GM18517 (cell line): ENCODE measurements at regions not wholly inside any gene's neighbourhood (a gene's known extent, or its start where the extent isn't known, plus 50 kb on each side); places are given as distances from the start of the nearest gene placed in this dataset.
"Not testable (repeated sequence)": the region's sequence is repeated elsewhere in the genome, so short reads cannot be mapped to it uniquely, and the experiment has no call there.

ENCODE experiments used
- ATAC-seq: cut with Tn5 transposase; IDR thresholded peaks from one replicate; pipeline ENCODE4 v1.9.1; 2021; ENCODE audit warnings: mild to moderate bottlenecking, moderate library complexity; ENCODE audit not compliant: unreplicated experiment

DNA sequence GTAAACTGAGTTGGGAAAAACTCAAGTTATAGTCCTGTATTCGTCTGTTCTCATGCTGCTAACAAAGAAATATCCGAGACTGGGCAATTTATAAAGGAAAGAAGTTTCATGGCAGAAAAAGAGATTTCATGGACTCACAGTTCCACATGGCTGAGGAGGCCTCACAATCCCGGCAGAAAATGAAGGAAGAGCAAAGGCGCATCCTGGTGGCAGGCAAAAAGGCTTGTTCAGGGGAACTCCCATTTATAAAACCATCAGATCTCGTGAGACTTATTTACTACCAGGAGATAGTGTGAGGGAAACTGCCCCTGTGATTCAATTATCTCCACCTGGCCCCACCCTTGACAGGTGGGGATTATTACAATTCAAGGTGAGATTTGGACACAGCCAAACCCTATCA lies 292.6 kb upstream of the SYT1 start:
- ATAC-seq: no peak

DNA sequence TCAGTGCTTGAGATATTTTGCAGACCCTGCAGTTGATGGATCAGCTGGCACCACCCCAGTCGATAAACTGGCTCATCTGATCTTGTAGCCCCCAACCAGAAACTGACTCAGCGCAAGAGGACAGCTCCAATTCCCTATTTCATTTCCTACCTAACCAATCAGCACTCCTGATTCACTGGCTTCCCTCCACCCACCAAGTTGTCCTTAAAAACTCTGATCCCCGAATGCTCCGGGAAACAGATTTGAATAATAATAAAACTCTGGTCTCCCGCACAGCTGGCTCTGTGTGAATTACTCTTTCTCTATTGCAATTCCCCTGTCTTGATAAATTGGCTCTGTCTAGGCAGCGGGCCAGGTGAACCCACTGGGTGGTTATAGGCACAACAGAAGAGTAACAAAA lies 289.4 kb upstream of the SYT1 start:
- ATAC-seq: not testable (repeated sequence)

DNA sequence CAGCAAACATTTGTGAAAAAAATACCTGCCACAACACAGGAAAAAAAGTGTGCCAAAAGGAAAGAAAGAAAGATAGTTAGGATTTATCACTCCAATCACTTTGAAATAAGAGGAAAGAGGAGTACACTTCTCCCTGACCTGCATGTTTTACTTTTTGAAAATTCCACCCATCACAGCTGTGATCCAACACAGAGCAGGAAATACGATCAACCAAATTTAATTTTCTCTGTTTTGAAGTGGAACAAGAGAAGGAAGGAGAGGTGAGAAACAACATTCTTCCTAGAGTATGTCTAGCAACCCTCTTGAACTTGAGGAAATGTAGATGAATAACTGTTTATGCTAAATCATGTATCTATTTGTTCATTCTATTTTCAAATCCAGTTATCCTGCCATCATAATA lies 284.7 kb upstream of the SYT1 start:
- ATAC-seq: no peak

DNA sequence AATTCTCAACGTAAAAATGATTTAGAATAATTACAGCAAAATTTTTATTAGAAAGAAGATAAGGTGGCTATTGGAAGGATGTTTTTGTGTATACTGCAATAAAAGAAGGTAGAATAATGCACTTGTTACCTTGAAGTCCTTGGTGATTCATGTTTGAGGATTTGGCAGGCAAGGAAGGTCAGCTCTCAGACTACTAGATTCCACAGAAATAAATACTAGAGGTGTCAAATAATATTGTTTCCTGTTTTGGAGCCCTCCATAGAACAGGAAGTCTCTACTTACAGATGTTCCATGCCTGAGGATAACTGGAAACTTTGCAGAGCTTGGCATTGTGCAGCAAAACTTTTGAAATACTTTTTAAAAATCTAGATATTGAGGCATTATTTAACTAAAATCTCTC lies 284.3 kb upstream of the SYT1 start:
- no peak for ATAC-seq

DNA sequence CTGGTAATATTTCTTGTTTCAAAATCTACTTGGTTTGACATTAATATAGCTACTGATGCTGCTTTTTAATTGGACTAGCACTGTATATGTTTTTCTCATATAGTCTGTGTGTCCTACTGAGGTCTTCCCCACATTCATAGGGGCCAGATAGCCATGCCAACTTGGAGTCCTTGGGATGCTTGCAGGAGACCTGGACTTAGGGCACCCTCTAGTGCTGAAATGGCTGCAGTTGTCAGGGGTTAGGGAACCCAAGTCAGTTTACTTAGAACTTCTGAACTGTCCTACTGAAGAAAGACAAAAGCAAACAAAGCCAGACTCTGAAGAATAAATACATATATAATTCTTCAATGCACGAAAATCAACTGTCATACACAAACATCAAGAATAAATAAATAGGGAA lies 279.9 kb upstream of the SYT1 start:
- no peak for ATAC-seq

DNA sequence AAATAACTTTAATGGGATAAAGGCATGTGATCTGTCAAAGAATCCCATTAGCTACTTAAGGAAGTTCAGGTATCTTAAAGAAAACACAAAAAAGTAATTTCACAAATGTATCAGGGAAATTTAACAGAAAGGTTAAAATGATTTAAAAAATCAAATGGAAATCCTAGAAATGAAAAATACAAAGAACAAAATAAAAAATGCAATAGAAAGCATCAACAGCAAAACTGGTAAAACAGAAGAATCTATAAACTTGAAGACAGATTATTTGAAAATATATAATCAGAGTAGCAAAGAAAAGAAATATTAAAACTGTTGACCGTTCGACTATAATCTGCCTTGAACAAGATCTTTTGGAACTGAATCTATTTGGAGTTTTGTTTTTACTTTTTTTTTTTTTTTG lies 279.4 kb upstream of the SYT1 start:
- no peak for ATAC-seq

DNA sequence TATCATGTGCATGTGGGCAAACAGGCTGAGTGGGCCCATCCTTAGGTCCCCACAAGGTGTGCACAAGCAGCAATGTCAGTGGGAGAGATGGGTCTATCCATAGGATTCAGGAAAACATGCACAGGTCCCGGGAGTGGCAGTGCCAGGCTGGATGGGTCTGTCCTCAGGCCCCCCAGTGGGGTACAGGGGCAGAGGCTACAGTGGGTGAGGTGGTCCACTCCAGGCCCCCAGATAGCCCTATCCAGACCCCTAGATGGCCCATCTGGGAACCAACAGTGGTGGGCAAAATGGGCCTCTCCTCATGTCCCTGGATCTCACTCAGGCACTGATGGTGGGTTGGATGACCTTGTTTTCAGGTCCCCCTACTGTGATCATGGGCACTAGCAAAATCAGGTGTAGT lies 277.8 kb upstream of the SYT1 start:
- no peak for ATAC-seq

DNA sequence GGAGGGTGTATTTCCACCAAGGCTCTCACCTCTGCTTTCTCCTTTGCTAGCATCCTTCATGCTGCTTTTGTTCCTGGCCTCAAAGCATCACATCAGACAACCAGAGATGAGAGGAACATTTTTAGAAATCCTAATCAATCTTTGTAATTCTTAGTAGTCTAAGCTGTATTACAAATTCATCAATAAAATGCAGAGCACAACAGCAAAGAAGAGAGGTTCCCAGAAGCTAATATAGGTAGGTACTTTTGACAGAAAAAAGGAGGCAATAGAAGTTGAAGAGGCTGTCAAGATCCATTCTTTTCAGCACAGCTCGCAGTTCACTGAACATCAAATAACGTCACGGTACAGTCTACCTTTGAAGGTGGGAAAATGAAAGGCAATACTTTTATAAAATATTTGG lies 265.2 kb upstream of the SYT1 start:
- no peak for ATAC-seq

DNA sequence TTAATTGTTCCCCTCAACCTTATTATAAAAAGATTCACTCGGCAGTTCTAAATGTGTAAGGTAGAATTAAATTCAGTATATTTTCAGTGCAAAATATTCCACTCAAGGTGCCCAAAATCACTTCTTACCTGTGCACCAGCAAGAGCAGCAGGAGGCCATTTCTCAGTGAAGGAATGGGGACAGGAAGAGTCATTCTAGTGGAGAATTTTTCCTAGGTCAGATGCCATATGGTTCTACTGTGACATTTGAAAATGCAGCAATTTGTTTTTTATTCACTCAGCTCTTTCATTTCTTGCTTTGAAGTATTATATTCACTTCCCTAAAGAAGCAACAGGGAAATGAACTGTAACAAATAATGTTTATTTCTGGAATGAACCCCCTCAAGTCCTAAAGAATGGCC lies 264.0 kb upstream of the SYT1 start:
- no peak for ATAC-seq

DNA sequence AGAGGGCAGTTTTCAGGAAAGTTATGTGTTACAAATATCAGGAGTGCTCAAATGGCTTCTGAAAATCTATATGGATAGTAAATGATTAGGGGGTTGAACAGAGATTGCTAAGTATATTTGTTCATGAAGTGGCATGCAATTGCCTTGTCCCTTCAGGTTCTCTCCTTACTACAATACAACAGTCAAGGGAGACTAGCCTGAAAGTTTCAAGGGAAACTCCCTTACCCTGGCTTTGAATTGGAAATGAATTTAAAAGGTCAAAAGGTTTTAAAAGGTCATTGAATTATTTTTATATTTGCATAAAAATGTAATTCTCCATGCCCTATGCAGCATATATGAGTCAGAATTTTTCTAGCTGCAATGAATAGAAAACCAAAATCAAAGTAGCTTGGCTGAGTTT lies 253.1 kb upstream of the SYT1 start:
- no peak for ATAC-seq

DNA sequence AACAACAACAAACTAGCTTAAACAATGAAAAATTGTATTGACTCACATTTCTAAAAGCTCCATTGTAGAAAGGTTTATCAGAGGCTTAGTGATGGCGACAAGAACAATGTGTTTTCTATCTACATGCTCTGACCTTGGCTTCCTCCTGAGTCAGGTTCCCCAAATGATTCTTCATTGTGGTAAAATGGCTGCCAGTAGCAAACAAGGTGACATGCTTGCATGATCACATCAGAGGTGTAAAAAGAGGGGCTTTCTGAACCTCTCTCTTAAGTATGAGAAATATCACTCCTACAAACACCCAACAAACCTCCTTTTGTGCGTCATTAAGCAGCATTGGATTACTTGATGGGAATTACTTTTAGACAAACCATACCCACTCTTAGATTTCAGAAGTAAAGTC lies 252.4 kb upstream of the SYT1 start:
- ATAC-seq: no peak

DNA sequence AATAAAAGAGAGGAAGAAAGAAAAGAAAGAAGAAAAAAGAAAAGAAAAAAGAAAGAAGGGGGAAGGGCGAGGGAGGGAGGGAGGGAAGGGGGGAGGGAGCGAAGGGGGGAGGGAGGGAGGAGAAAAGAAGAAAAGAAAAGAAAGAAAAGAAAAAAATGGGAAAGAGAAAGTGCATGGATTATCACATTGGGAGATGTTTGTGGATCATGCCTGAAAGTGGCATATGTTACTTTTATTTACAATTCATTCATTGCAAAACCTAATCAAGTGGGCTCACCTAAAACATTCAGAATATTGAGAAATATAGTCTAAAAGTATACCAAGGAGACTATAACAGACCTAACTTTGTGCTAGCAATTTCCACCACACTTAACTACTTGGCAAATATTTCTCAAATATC lies 246.9 kb upstream of the SYT1 start:
- ATAC-seq: no peak

DNA sequence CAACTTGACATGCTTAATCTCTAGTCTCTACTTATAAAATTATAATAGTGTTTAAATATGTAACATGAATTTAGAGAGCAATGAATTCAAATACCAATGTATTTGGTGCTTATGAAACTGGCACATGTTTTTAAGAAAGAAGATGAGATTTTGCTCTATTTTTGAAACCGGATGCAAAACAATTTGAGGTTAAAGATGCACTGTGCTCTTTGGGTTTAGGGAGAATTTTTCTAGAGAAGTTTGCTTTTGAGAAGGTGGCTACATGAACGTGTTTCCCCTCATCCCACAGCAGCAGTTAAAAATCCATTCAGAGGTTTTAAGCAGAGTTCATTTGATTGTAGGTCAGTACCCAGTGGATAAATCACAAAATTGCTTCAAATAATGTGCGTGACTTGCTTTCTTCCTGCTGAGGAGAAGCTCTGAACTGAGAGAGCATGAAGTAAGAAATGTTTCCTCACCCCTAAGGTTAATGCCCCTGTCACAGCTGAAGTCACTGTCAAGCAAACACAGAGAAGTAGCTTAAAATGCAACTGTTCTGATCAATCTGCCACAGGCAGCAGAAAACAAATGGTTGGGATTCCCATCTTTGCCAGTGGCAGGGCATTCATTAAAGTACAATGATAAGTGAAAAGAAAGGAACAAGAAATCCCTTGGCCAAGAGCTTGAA lies 241.9 kb upstream of the SYT1 start:
- no peak for ATAC-seq

DNA sequence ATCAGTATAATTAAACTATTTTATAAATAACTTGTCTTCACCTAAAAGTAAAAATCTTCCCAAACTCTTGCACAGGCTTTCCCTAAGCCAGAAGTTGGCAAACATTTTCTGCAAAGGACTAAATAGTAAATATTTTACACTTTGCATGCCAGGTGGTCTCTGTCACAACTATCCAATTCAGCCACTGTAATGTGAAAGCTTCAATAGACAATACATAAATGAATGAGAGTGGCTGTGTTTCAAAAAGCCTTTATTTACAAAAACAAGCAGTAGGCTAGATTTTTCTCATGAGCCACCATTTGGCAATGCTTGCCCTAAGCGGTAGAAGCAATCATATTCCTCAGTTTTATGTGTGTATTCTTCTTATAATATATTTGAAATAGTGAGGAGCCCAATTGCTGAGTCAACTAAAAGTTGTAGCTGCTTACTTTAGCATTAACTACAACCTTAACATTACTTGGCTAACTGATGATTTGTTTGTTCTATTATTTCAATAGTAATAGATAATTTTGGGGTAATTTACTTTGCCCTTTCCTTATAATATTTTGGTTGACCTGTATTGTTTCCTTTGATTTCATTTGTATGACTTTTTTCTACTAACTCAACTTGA lies 236.0 kb upstream of the SYT1 start:
- ATAC-seq: no peak

DNA sequence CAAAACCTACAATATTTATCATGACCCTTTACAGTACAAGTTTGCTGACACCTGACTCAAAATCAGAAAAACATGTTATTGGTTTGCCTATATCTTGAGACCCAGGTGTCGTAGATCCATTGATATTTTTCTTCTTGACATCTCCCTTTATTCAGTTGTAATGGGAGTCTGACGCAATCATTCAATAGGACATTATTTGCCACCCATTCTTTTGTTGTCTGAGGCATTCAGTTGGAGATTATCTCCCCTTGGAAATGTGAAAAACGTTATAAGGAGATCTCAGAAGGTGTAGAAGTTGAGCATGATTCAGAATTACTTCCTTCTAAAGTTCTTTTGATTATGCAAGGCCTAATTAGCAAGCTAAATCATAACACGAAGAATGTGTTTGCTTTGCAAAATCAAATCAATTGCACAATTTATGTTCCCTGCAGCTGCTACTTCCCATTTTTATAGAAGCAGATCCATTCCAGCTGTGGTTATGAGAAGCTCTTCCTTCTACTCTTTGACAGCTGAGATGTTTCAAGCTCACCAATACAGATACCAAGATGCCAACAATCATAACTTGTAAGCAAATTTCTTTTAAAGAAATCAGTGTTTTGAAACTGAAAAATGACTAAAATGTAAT lies 228.2 kb upstream of the SYT1 start:
- ATAC-seq: no peak

DNA sequence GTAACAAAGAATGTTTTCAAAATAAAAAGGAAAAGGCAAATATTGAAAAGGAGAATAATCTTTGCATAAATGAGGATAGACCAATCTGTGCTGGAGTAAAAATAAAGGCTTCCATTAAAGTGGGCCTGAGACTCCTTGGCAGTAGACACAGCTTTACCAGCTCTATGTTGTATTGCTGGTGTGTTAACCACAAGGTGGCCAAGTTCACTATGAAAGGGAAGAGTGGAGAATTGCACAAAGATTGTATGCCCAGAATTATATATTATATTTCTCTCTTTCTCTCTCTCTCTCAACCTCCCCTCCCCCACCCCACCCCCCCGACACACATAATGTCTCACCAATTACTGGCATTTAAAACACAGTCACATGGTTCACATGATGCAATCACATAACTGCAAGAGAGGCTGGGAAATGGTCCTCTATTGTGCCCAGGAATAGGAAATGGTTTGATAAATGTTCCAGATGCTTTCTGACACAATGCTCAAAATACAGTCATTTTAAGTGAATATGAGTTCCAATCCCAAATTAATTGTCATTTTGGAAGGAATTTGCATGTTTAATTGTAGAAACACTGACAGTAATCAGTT lies 222.6 kb upstream of the SYT1 start:
- no peak for ATAC-seq

DNA sequence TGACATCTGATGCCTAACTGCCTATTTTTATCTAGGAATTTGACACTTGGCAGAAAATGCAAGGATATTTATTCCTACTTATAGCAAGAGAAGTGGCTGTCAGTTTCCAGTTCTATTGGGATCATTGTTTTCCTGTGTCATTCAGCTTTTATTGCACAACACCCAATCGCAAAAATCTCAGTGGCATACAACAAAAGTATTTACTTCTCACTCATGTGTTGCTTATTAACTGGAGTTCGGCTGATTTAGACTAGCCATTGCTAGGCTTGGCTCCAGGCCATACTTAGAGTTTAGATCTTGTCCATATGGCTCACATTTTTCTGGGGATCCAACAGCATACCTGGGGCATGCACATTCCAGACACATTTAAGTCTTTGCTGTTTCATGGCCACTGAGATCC lies 218.6 kb upstream of the SYT1 start:
- no peak for ATAC-seq

DNA sequence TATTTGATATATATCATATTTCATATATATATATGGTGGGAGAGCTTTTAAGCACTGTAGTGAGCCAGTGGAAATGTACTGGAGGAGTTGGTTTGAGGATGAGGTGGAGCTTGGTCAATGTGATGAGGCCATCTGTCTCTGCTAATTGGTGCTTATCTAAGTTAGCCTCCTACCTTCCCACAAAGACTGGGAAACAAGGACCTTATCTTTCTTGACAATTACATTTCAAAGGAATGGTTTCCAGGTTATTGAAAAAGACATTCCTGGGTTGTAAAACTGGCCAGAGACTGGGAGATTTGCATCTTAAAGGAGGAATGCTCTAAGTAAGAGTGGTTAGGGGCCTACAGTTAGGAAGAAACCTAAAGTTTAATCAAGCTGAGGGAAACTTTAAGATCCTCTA lies 212.8 kb upstream of the SYT1 start:
- no peak for ATAC-seq

DNA sequence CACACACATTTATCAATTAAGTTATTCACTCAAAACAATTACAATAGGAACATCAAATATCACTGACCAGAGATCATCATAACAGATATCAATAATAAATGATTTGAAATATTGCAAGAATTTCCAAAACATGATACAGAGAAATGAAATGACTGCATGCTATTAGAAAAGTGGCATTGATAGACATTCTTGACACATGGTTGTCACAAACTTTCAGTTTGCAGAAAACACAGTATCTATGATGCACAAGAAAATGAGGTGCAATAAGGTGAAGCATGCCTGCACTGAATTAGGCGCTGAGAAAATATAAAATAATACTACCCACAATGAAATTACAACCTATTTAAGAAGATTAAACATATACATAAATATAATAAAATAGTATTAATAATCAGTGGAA lies 198.0 kb upstream of the SYT1 start:
- ATAC-seq: no peak

DNA sequence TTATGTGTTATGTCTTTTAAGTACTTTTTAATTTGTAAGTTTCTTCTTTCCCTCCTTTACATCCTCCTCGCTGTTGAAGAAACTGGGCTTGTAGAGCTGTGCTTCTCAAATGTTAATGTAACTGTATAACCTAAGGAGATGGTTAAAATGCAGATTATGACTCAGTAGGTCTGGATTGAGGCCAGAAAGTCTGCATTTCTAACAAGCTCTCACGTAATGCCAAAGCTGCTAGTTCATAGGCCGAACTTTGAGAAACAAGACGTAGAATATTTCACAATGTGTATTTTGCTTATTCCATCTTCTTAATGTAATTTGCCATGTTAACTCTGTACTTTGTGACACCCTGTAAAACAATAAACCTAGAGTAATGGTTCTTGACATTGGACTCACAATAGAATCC lies 193.3 kb upstream of the SYT1 start:
- no peak for ATAC-seq

DNA sequence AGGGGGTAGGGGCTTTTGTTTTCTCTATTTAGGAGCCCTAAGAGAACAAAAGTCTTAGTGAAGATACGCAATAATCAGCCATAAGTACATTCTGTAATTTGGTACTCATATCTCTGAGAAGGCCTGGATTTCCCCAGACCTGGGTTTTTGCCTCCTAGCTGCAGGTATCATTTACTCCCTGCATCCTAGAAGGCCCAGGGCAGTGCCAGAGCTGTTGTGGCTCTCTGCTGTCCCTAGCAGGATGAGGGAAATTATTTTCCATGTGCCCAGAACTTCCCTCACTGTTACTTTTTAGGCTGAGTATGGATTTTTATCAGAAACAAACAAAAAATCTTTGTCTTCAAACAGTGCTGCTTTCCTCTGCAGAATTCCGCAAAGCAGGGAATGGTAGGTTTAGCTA lies 192.5 kb upstream of the SYT1 start:
- no peak for ATAC-seq

DNA sequence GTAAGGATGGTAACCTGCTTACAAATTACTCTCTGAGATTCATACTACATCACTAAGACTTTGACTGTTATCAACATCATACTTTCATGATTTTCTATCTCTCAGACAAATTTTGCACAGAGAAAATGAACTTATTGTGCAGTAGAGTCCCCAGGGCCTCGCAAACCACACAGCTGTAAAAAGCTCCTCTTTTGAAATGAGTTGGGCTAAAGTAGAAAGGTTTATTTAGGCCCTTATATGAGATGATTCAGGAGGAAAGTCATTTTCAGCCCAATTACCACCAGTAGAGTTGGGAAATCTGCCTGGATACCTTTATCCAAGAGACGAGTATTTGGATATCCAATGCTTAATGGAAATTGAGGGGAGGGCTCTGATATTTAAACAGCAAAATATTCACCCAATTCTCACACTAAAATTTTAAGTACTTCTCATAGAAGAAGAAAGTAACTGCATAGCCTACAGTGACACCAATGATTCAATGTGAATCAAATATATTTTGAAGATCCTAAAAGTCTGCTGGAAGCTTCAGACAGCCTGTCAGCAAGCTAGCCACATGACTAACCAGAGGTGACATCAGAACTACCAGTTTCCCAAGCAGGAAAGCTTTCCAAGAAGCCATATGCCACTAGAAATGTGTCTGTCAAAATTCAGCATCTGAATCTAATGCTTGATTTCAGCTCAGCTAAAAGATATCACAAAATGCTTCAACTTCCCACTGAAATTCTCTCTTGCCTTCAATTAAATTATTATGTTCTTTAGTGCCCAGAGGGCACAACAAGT lies 190.1 kb upstream of the SYT1 start:
- no peak for ATAC-seq
